SK-N-SH (cell line): ENCODE measurements at regions not wholly inside any gene's neighbourhood (a gene's known extent, or its start where the extent isn't known, plus 50 kb on each side); places are given as distances from the start of the nearest gene placed in this dataset.

Experiments
- CTCF ChIA-PET: fragments of 300-600, 350-600 bp; formaldehyde crosslinking; extraction: SDS; loops from one replicate; lab custom pipeline; 2021; lab: Yijun Ruan, JAX
- POLR2A ChIA-PET: fragments of 350-600 bp; sonication (Branson Sonifier 250); formaldehyde crosslinking; extraction: SDS; loops from one replicate; lab custom pipeline; 2020; ENCODE audit warnings: antibody characterized with exemption, inconsistent platforms; lab: Yijun Ruan, JAX
- DNase-seq: peaks from one replicate; pipeline ENCODE4 v3.0.0; 2012
- H2AFZ ChIP-seq: fragments of 200-600 bp; sonication (generic); 2 replicates; pipeline ENCODE4 v1.8.1; 2016; ENCODE audit warnings: antibody characterized with exemption, mild to moderate bottlenecking, low read depth
- H3F3A ChIP-seq: fragments of 200-600 bp; sonication (generic); replicated peaks from 2 replicates; pipeline ENCODE3; 2016; ENCODE audit warnings: antibody characterized with exemption, mild to moderate bottlenecking; ENCODE audit not compliant: insufficient read depth
- H3K27ac ChIP-seq, 2 experiments: fragments of 200-500 bp in 1 of 2; fragments of 200-600 bp in 1 of 2; sonication (Bioruptor generic) in 1 of 2; sonication (generic), shearing (Covaris generic) in 1 of 2; 2 replicates each; pipeline versions ENCODE4 v1.5.1 to v1.6.1; 2014 to 2016; ENCODE audit warnings: low read depth in 2 of 2, inconsistent platforms in 1 of 2, low read length in 1 of 2, mild to moderate bottlenecking in 1 of 2, mixed read lengths in 1 of 2
- H3K27me3 ChIP-seq: fragments of 200-600 bp; sonication (generic), shearing (Covaris generic); 2 replicates; pipeline ENCODE4 v1.6.1; 2016; ENCODE audit warnings: mixed run types; ENCODE audit not compliant: insufficient read depth
- H3K36me3 ChIP-seq, 2 experiments: fragments of 200-500 bp in 1 of 2; fragments of 200-600 bp in 1 of 2; sonication (Bioruptor generic) in 1 of 2; sonication (generic) in 1 of 2; replicated peaks in 1 of 2; 2 replicates each; pipeline versions ENCODE3 to v1.5.1; 2014 to 2016; ENCODE audit warnings: low read length in 1 of 2, mild to moderate bottlenecking in 1 of 2; ENCODE audit not compliant: insufficient read depth in 2 of 2, control insufficient read depth in 1 of 2
- H3K4me1 ChIP-seq, 2 experiments: fragments of 200-500 bp in 1 of 2; fragments of 200-600 bp in 1 of 2; sonication (Bioruptor generic) in 1 of 2; sonication (generic), shearing (Covaris generic) in 1 of 2; 2 replicates each; pipeline versions ENCODE4 v1.5.1 to v1.6.1; 2014 to 2016; ENCODE audit warnings: low read depth in 1 of 2, low read length in 1 of 2, mixed run types in 1 of 2; ENCODE audit not compliant: insufficient read depth in 2 of 2, control insufficient read depth in 1 of 2
- H3K4me2 ChIP-seq: fragments of 200-600 bp; sonication (generic), shearing (Covaris generic); 2 replicates; pipeline ENCODE4 v1.6.1; 2017; ENCODE audit warnings: mixed run types
- H3K4me3 ChIP-seq, 2 experiments: fragments of 200-500 bp in 1 of 2; fragments of 200-600 bp in 1 of 2; sonication (Bioruptor generic) in 1 of 2; sonication (generic), shearing (Covaris generic) in 1 of 2; 2 replicates each; pipeline versions ENCODE4 v1.5.1 to v1.8.1; 2014 to 2016; ENCODE audit warnings: low read depth in 2 of 2, inconsistent platforms in 1 of 2, low read length in 1 of 2, mild to moderate bottlenecking in 1 of 2, mixed read lengths in 1 of 2, moderate library complexity in 1 of 2
- H3K79me2 ChIP-seq: fragments of 200-600 bp; sonication (generic); 2 replicates; pipeline ENCODE4 v1.8.1; 2017; ENCODE audit warnings: mild to moderate bottlenecking; ENCODE audit not compliant: insufficient read depth
- H3K9ac ChIP-seq: fragments of 200-600 bp; sonication (generic); 2 replicates; pipeline ENCODE4 v1.6.1; 2017; ENCODE audit warnings: mixed run types
- H3K9me2 ChIP-seq: fragments of 200-600 bp; sonication (generic); 2 replicates; pipeline ENCODE4 v1.6.1; 2017; ENCODE audit warnings: mixed run types
- H3K9me3 ChIP-seq: fragments of 200-600 bp; sonication (generic); 2 replicates; pipeline ENCODE4 v1.6.1; 2017; ENCODE audit warnings: mixed run types, mild to moderate bottlenecking, moderate library complexity
- H4K20me1 ChIP-seq: fragments of 200-600 bp; sonication (generic); 2 replicates; pipeline ENCODE4 v1.6.1; 2017; ENCODE audit warnings: mild to moderate bottlenecking, mixed run types; ENCODE audit not compliant: insufficient read depth
- FOXJ3 ChIP-seq: sonication (generic); formaldehyde crosslinking; IDR thresholded peaks from 2 replicates; pipeline ENCODE4 v1.5.1; 2020; ENCODE audit warnings: mild to moderate bottlenecking, missing genetic modification reagents
- GATA2 ChIP-seq: sonication (generic); formaldehyde crosslinking; IDR thresholded peaks from 2 replicates; pipeline ENCODE4 v1.5.0; 2020; ENCODE audit warnings: mild to moderate bottlenecking, missing genetic modification reagents
- JUND ChIP-seq: IDR thresholded peaks from 2 replicates; pipeline ENCODE4 v1.4.0; 2012
- MEF2A ChIP-seq: IDR thresholded peaks from 2 replicates; pipeline ENCODE4 v1.4.0; 2012; ENCODE audit warnings: low read depth, borderline replicate concordance
- MXI1 ChIP-seq: IDR thresholded peaks from 2 replicates; pipeline ENCODE4 v1.6.1; 2012; ENCODE audit warnings: mild to moderate bottlenecking, low read depth, low read length, improper control_type of control experiment
- NFIC ChIP-seq: IDR thresholded peaks from 2 replicates; pipeline ENCODE4 v1.4.0; 2012; ENCODE audit warnings: borderline replicate concordance
- PBX3 ChIP-seq: IDR thresholded peaks from 2 replicates; pipeline ENCODE4; 2012
- RCOR1 ChIP-seq: fragments of 150-350 bp; IDR thresholded peaks from 2 replicates; pipeline ENCODE4 v1.6.1; 2017; ENCODE audit warnings: antibody characterized with exemption, low read length
- RXRA ChIP-seq: IDR thresholded peaks from 2 replicates; pipeline ENCODE4 v1.4.0; 2012; ENCODE audit warnings: low read depth, mild to moderate bottlenecking, borderline replicate concordance
- SIN3A ChIP-seq: IDR thresholded peaks from 2 replicates; pipeline ENCODE4 v1.6.1; 2012; ENCODE audit warnings: low read depth, mild to moderate bottlenecking, low read length, moderate library complexity, borderline replicate concordance
- SMC3 ChIP-seq: IDR thresholded peaks from 2 replicates; pipeline ENCODE4 v1.6.1; 2012; ENCODE audit warnings: low read depth, low read length, improper control_type of control experiment
- TAF1 ChIP-seq: IDR thresholded peaks from 2 replicates; pipeline ENCODE4 v1.6.1; 2012; ENCODE audit warnings: low read depth, mild to moderate bottlenecking, low read length, moderate library complexity, borderline replicate concordance
- TCF12 ChIP-seq: IDR thresholded peaks from 2 replicates; pipeline ENCODE4 v1.4.0; 2012
- USF1 ChIP-seq: IDR thresholded peaks from 2 replicates; pipeline ENCODE4 v1.4.0; 2012; ENCODE audit warnings: low read depth, borderline replicate concordance
- USF2 ChIP-seq: fragments of 150-350 bp; IDR thresholded peaks from 2 replicates; pipeline ENCODE4 v1.6.1; 2017; ENCODE audit warnings: antibody characterized with exemption, low read length, low read depth, borderline replicate concordance
- ZBTB33 ChIP-seq: IDR thresholded peaks from 2 replicates; pipeline ENCODE4 v1.4.0; 2012; ENCODE audit warnings: low read depth, borderline replicate concordance
- WGBS: methylation state at CpG from one replicate; pipeline ENCODE4 v1.1.6; 2017; ENCODE audit warnings: low lambda C conversion rate; 5-methylcytosine and 5-hydroxymethylcytosine counted together

- no peaks in the 10 kb centered on the region for H3K27me3 ChIP-seq
- ChIA-PET CTCF (no interaction called here), POLR2A (no interaction called here)
- H3K27ac ChIP-seq = no peak overlapping the region
- no peak overlapping the region for H2AFZ ChIP-seq
- no peaks in the 10 kb centered on the region; the same call in 1 of the 2 replicates for H3K9me3 ChIP-seq
- H3K36me3 ChIP-seq = no peaks in the 10 kb centered on the region
- H4K20me1 ChIP-seq = no peaks in the 10 kb centered on the region
- no peaks in the 10 kb centered on the region for H3F3A ChIP-seq
- WGBS = 4% methylated on average over 1 of the region's 1 CpG
- no peaks in the 10 kb centered on the region for H3K4me1 ChIP-seq
- H3K79me2 ChIP-seq = no peaks in the 10 kb centered on the region
- no peak overlapping the region for H3K9ac ChIP-seq
- no peak for TF ChIP-seq PBX3
- TF ChIP-seq MXI1 = no peak
- TF ChIP-seq FOXJ3 = no peak
- no peak for TF ChIP-seq TCF12
- no peak for TF ChIP-seq RCOR1
- no peak for TF ChIP-seq JUND
- TF ChIP-seq RXRA = no peak
- TF ChIP-seq NFIC = no peak
- no peak for TF ChIP-seq USF1
- TF ChIP-seq USF2 = no peak
- TF ChIP-seq ZBTB33 = no peak
- no peak for TF ChIP-seq SMC3
- no peaks in the 10 kb centered on the region for H3K9me2 ChIP-seq
- no peak overlapping the region for H3K4me2 ChIP-seq
- no peak for DNase-seq
- H3K4me3 ChIP-seq = no peak overlapping the region
Measured at GRCh38 chr5:155783246-155783645, 543.7 kb upstream of the SGCD start.

- 15% methylated on average over 3 of the region's 3 CpGs for WGBS
Measured at GRCh38 chr5:155783791-155784190, 543.2 kb upstream of the SGCD start.

More at GRCh38 chr5:155783791-155784190, 543.2 kb upstream of the SGCD start:
- DNase-seq = no peak
- no peaks in the 10 kb centered on the region; the same call in 1 of the 2 replicates for H3K9me3 ChIP-seq
- H4K20me1 ChIP-seq = no peaks in the 10 kb centered on the region
- no peak overlapping the region for H3K4me3 ChIP-seq
- ChIA-PET CTCF (no interaction called here), POLR2A (no interaction called here)
- TF ChIP-seq PBX3 (no peak), SMC3 (no peak), MXI1 (no peak), FOXJ3 (no peak), RXRA (no peak), MEF2A (no peak), JUND (no peak), USF2 (no peak), SIN3A (no peak), ZBTB33 (no peak), GATA2 (CRISPR knock-in tag) (no peak), TAF1 (no peak)
- H3K27ac ChIP-seq = no peak overlapping the region
- no peaks in the 10 kb centered on the region for H3K9me2 ChIP-seq
- no peaks in the 10 kb centered on the region for H3K27me3 ChIP-seq
- no peaks in the 10 kb centered on the region for H3K36me3 ChIP-seq
- H2AFZ ChIP-seq = no peak overlapping the region
- H3K4me1 ChIP-seq = no peaks in the 10 kb centered on the region
- H3K9ac ChIP-seq = no peak overlapping the region
- H3K79me2 ChIP-seq = no peaks in the 10 kb centered on the region
- H3F3A ChIP-seq = no peaks in the 10 kb centered on the region
- no peak overlapping the region for H3K4me2 ChIP-seq
